GM12865 (cell line): ENCODE measurements at regions not wholly inside any gene's neighbourhood (a gene's known extent, or its start where the extent isn't known, plus 50 kb on each side); places are given as distances from the start of the nearest gene placed in this dataset.

Experiments used
- DNase-seq: peaks from one replicate; pipeline ENCODE4 v3.0.0; 2010; ENCODE audit warnings: low read depth
- H3K4me3 ChIP-seq: 2 replicates; pipeline ENCODE4 v1.5.1; 2011; ENCODE audit warnings: mild to moderate bottlenecking, low read depth, low read length, control low read depth
- CTCF ChIP-seq: IDR thresholded peaks from 2 replicates; pipeline ENCODE4 v1.5.1; 2011; ENCODE audit warnings: low read length, control low read depth, low read depth, inconsistent platforms; ENCODE audit not compliant: insufficient read depth; ENCODE audit errors: missing control alignments

DNA sequence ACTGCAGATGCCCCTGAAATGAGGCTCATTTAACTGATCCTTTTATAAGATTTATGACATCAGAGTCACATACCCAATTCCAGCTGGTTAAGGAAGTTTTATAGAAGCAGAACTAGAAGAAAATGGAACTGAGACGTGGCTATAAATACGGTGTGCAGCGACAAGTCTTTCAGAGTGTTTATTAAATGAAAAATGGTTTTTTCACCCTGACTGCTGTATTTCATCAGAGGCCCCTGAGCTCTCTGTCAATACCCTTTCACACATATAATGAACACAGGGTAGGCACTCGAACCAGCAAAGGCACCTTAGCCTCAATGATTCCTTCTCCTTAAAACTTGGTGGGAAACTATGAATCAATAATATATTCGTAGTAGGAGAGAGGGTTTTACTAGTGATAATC lies 380.8 kb upstream of the ANXA10 start:
- H3K4me3 ChIP-seq: no peak overlapping the region
- DNase-seq: no peak
- no peak for TF ChIP-seq CTCF

- no peak for DNase-seq
- TF ChIP-seq CTCF: no peak
Measured at GRCh38 chr4:167713756-167714155, 378.6 kb upstream of the ANXA10 start.

GRCh38 chr4:167715176-167715575 lies 377.2 kb upstream of the ANXA10 start:
- no peak overlapping the region for H3K4me3 ChIP-seq
- no peak for TF ChIP-seq CTCF
- DNase-seq: no peak

More at GRCh38 chr4:167713756-167714155, 378.6 kb upstream of the ANXA10 start:
- H3K4me3 ChIP-seq: no peak overlapping the region

DNA sequence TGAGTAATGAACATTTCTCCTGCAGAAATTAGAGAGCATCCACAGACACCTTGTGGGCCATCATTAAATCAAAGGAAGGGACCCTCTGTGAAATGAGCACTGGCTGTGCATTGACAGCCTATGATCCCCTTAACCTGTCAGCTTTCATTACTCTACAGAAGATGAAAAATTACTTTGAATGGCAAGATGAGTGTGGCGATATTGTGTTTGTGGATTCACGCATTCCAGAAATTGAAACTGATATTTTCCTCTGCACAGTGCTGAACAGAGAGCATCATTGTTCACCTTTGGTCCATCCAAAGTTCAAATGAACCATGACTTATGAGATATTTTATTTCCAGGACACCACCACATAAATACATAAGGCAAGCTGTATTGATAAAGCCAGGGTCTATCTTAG lies 374.8 kb upstream of the ANXA10 start:
- H3K4me3 ChIP-seq: no peak overlapping the region
- DNase-seq: no peak
- no peak for TF ChIP-seq CTCF

DNA sequence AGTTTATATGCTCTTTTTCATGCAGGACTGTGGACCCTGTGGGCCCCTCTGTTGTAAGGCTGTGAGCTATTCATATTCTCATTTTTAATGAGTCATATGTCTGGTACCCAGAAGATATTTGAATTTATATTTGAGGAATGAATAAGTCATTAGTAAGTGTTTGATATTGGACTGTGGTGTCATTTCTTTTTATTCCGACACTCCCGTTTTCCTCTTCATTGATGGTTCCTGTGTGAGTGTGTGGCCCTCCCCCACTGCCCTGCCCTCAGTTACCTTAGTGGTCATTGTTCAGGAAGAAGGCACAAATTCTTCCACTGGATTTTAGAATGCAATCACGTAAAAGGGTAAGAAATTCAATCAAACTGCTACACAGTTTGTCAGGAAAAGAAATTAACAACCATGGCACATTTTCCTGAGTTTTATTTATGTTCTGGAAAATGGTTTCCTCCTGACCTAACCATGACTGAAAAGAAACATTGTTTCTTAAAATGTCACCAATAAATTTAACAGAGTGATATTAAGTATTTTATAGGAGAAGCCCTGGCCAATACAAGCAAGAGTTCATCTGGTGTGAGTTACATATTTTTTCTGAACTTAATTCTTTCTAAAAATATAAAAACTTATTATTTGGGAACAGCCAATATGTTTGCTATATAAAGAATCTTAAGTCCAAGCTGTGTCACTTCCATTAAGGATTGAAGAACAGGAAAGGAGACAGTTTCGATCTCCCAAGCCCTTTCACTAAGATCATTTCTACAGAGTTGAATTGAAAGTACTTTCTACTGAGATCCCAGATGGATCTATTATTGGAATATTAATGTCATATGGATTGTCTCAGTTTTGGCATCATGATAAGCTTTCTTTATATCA lies 370.5 kb upstream of the ANXA10 start:
- no peak for TF ChIP-seq CTCF
- no peak overlapping the region for H3K4me3 ChIP-seq
- DNase-seq: no peak

DNA sequence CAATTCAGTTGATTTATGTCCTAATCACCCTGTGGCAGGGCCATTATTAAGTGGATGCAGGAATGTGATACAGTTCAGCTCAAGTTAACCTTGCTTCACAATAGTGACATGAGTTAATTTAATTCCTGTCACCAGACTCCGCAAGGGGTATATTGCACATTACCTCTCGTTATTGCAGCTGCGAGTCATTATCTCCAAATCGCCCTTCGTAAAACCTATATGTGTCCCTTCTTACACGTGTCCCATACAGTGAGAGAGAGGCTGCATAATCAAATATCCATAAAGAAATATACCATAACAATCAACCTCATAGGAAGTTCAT lies 369.9 kb upstream of the ANXA10 start:
- no peak for DNase-seq
- H3K4me3 ChIP-seq: no peak overlapping the region
- TF ChIP-seq CTCF: no peak

DNA sequence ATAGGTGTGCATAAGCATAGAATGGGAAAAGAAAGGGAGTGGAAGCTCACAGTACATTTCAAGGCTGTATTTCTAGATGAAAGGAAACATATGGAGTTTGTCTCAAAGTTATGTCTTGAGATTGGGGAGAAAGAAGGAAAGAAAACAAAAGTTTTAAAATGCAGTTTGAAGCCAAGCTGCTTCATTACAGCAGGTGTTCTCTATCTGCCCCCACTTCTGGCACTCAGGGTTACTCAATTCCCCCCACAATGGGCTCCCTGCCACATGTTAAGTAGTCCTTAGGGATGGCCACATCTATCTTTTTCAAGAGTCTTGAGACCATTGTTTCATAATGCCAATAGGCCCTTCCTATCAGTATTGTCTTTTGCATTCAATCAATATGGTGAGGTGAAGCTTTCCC lies 367.4 kb upstream of the ANXA10 start:
- H3K4me3 ChIP-seq: no peak overlapping the region
- no peak for TF ChIP-seq CTCF
- DNase-seq: no peak
